Stomach (tissue), 4 donors: ENCODE measurements at regions not wholly inside any gene's neighbourhood (a gene's known extent, or its start where the extent isn't known, plus 50 kb on each side); places are given as distances from the start of the nearest gene placed in this dataset.

Source experiments
- EP300 ChIP-seq: sonication (generic); formaldehyde crosslinking; IDR thresholded peaks from one replicate; pipeline ENCODE4 v1.6.1; 2017; ENCODE audit warnings: antibody characterized with exemption
- POLR2A ChIP-seq, 4 donors: fragments of 450-650 bp; IDR thresholded peaks; one replicate each; pipeline ENCODE4 v1.6.1; 2016; ENCODE audit warnings: antibody characterized with exemption in 4 of 4, control low read depth in 2 of 4, mild to moderate bottlenecking in 1 of 4, moderate library complexity in 1 of 4
- POLR2AphosphoS5 ChIP-seq, 3 donors: sonication (generic); formaldehyde crosslinking; IDR thresholded peaks; one replicate each; pipeline ENCODE4 v1.6.1; 2016; ENCODE audit warnings: antibody characterized with exemption in 3 of 3
- TF ChIP-seq, protein P1 (sequence below), 7 experiments: fragments of 450-650 bp in 4 of 7; fragments of 200-600 bp in 3 of 7; sonication (generic) in 3 of 7; IDR thresholded peaks; one replicate each; pipeline ENCODE4 v1.5.1; 2016 to 2019; ENCODE audit warnings: antibody characterized with exemption in 7 of 7, control low read depth in 2 of 7, mild to moderate bottlenecking in 1 of 7

DNA sequence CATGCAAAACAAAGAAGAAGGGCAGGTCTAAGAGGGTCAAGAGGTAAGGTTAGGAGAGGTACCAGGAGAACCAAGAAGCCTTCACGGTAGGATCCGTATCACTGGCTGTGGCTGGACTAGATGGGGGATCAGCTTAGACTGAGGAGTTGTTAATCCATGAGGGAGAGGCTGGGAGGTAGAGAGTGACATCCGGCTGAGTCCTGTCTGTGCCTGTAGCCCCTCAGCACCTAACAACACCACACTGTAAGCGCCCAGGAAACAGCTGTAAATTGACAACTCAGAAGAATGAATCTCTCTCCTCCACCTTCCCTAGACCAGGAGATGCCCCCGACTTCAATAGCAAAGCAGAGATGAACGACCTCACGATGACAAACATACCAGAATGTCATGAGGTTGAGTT, 199.4 kb upstream of the RPL38 start:
- no peak for TF ChIP-seq POLR2A (IDR thresholded peaks at IDR 0.05)
- TF ChIP-seq, protein P1, sequence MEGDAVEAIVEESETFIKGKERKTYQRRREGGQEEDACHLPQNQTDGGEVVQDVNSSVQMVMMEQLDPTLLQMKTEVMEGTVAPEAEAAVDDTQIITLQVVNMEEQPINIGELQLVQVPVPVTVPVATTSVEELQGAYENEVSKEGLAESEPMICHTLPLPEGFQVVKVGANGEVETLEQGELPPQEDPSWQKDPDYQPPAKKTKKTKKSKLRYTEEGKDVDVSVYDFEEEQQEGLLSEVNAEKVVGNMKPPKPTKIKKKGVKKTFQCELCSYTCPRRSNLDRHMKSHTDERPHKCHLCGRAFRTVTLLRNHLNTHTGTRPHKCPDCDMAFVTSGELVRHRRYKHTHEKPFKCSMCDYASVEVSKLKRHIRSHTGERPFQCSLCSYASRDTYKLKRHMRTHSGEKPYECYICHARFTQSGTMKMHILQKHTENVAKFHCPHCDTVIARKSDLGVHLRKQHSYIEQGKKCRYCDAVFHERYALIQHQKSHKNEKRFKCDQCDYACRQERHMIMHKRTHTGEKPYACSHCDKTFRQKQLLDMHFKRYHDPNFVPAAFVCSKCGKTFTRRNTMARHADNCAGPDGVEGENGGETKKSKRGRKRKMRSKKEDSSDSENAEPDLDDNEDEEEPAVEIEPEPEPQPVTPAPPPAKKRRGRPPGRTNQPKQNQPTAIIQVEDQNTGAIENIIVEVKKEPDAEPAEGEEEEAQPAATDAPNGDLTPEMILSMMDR (IDR thresholded peaks at IDR 0.05) = no peak
- TF ChIP-seq POLR2AphosphoS5 (IDR thresholded peaks at IDR 0.05) = no peak
- TF ChIP-seq EP300 = no peak
